ENCODE measurements at regions not wholly inside any gene's neighbourhood (a gene's known extent, or its start where the extent isn't known, plus 50 kb on each side); places are given as distances from the start of the nearest gene placed in this dataset.

DNA sequence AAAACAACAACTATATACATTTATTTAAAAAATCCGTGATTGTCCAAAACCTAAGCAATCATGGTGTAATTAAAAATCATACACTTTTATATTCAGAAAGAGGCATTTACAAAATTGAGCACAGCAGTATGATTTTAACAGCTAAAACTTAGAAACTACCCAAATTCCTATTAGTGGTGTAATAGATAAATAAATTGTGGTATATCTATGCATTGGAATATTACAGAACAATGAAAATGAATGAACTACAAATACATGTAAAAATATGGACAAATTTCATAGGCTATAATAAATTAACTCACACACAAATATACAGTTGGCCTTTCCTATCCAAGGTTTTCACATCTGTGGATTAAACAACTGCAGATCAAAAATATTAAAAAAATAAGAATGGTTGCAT, 700.5 kb upstream of the ARPP21 start:
- TF ChIP-seq, protein P1, sequence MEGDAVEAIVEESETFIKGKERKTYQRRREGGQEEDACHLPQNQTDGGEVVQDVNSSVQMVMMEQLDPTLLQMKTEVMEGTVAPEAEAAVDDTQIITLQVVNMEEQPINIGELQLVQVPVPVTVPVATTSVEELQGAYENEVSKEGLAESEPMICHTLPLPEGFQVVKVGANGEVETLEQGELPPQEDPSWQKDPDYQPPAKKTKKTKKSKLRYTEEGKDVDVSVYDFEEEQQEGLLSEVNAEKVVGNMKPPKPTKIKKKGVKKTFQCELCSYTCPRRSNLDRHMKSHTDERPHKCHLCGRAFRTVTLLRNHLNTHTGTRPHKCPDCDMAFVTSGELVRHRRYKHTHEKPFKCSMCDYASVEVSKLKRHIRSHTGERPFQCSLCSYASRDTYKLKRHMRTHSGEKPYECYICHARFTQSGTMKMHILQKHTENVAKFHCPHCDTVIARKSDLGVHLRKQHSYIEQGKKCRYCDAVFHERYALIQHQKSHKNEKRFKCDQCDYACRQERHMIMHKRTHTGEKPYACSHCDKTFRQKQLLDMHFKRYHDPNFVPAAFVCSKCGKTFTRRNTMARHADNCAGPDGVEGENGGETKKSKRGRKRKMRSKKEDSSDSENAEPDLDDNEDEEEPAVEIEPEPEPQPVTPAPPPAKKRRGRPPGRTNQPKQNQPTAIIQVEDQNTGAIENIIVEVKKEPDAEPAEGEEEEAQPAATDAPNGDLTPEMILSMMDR (IDR thresholded peaks at IDR 0.05), result no peak
- TF ChIP-seq POLR2A (IDR thresholded peaks at IDR 0.05), result no peak
- DNase-seq (ENCODE audit: low spot score in 2 of 2), result no peak
- 85 to 89% methylated on average over 1 of the region's 1 CpG for WGBS, 2 donors
- no peak overlapping the region for H3K4me3 ChIP-seq (ENCODE audit: low read depth, poor library complexity, severe bottlenecking)
- intact Hi-C loops (cut with DNase I; ENCODE audit: low total_unique reads), result no loop called here

DNA sequence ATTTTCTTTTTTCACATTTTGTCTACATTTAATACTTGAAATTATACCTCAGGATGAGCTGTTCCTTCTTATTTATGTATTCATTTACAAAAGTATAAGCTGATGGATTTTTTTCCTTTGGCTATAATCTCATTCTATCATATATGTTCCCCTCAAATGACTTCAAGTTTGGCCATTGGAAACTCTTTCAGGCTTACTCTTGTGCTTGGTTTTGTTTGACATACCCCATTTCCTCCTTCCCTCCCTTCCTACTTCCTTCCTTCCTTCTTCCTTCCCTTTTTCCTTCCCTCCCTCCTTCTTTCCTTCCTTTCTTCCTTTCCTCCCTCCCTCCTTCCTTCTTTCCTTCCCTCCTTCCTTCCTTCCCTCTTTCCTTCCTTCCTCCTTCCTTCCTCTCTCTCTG, 697.1 kb upstream of the ARPP21 start:
- TF ChIP-seq, protein P1 (IDR thresholded peaks at IDR 0.05), result no peak
- no peak for TF ChIP-seq POLR2A (IDR thresholded peaks at IDR 0.05)
- intact Hi-C loops (cut with DNase I; ENCODE audit: low total_unique reads), result no loop called here
- no peak for DNase-seq (ENCODE audit: low spot score in 2 of 2)
- no peak overlapping the region for H3K4me3 ChIP-seq (ENCODE audit: low read depth, poor library complexity, severe bottlenecking)

DNA sequence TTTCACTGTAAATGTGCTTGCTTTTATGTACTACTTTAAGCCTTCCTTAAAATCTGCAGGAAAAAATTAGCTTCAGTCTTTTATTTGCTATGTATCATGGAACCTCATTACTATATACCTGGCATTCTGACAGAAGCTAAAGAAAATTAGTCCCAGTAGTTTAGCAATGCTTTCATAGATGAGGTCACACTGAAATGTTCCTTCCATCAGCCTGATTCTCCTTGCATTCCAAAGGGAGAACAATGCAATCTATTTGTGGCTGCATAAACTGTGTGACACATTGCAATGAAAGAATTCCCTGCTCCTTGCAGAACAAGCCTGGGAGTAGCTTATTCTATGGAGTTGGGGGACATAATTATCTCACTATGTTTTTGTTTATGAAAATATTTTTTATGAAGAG, 691.5 kb upstream of the ARPP21 start:
- TF ChIP-seq, protein P1 (IDR thresholded peaks at IDR 0.05), result no peak
- no peak for TF ChIP-seq POLR2A (IDR thresholded peaks at IDR 0.05)
- DNase-seq (ENCODE audit: low spot score in 2 of 2), result no peak
- intact Hi-C loops (cut with DNase I; ENCODE audit: low total_unique reads), result no loop called here
- no peak overlapping the region for H3K4me3 ChIP-seq (ENCODE audit: low read depth, poor library complexity, severe bottlenecking)

DNA sequence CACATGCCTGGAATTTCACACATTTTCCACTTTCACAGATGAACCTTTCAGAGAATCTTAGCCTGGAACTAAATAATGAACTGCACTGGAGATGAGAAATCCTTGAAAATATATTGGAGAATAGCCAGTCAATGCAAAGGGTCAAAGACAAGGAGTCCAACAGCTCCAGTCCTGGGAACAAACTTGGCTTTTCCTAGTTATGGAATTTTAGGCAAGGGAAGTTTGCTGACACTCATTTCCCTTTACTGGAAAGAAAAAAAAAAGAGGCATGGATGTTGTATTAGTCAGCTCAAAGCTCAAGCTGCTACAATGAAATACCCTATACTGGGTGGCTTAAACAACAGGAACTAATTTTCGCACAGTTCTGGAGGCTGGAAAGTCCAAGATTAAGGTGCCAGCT, 690.8 kb upstream of the ARPP21 start:
- no peak for DNase-seq (ENCODE audit: low spot score in 2 of 2)
- TF ChIP-seq, protein P1 (IDR thresholded peaks at IDR 0.05), result no peak
- TF ChIP-seq POLR2A (IDR thresholded peaks at IDR 0.05), result no peak
- WGBS, 2 donors, result 62 to 82% methylated on average over 1 of the region's 1 CpG
- intact Hi-C loops (cut with DNase I; ENCODE audit: low total_unique reads), result no loop called here
- no peak overlapping the region for H3K4me3 ChIP-seq (ENCODE audit: low read depth, poor library complexity, severe bottlenecking)

DNA sequence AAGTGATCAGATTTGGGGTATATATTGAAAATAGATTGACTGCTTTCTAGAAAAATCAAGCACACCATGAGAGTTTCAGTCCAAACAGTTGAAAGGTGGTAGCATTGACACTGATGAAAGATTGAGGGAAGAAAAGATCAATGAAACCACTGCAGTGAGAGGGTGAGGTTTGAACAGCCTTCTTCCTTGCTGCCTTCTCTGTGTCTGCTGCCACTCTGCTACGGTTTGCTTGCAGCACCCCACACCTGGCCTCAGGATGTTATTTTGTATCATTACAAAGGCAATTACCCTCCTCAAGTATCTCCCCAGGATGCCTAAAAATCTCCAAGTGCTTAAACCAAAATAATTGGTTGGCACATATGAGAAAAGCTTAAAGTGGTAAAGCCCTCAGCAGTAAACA, 683.6 kb upstream of the ARPP21 start:
- no peak overlapping the region for H3K4me3 ChIP-seq (ENCODE audit: low read depth, poor library complexity, severe bottlenecking)
- DNase-seq (ENCODE audit: low spot score in 2 of 2), result no peak
- intact Hi-C loops (cut with DNase I; ENCODE audit: low total_unique reads), result no loop called here
- 45 to 75% methylated on average over 1 of the region's 1 CpG for WGBS, 2 donors
- no peak for TF ChIP-seq POLR2A (IDR thresholded peaks at IDR 0.05)
- TF ChIP-seq, protein P1 (IDR thresholded peaks at IDR 0.05), result no peak

DNA sequence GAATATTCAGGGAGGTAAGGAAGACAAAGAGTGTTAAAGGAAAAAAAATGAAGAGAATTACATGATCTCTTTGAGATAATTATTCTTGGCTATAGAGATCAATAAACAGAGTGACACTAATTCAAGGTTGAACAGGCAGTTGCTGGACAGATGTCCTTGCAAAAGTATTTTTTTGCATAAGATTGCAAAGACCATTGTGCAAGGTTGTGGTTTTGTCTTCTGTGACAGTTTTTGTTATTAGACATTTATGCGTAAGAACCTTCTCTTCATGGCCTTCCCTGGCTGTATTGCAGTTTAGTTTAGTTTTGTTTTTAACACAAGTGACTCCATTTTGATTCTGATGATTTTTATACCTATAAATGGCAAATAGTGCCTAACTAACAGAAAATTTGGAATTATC, 682.8 kb upstream of the ARPP21 start:
- intact Hi-C loops (cut with DNase I; ENCODE audit: low total_unique reads), result no loop called here
- H3K4me3 ChIP-seq (ENCODE audit: low read depth, poor library complexity, severe bottlenecking), result no peak overlapping the region
- DNase-seq (ENCODE audit: low spot score in 2 of 2), result no peak
- 90 to 94% methylated on average over 1 of the region's 1 CpG for WGBS, 2 donors
- TF ChIP-seq, protein P1 (IDR thresholded peaks at IDR 0.05), result no peak
- no peak for TF ChIP-seq POLR2A (IDR thresholded peaks at IDR 0.05)

Measured in lower leg skin (tissue), 4 donors.